HepG2 (cell line): ENCODE measurements at regions not wholly inside any gene's neighbourhood (a gene's known extent, or its start where the extent isn't known, plus 50 kb on each side); places are given as distances from the start of the nearest gene placed in this dataset.

Experiments used
- FOXA3 ChIP-seq: IDR thresholded peaks from 2 replicates; pipeline ENCODE4 v1.6.1; 2016; ENCODE audit warnings: missing genetic modification reagents, missing compliant biosample characterization
- GMEB1 ChIP-seq: sonication (generic); formaldehyde crosslinking; IDR thresholded peaks from 2 replicates; pipeline ENCODE4 v1.5.1; 2020; ENCODE audit warnings: missing genetic modification reagents, mild to moderate bottlenecking, borderline replicate concordance
- HIC2 ChIP-seq: sonication (generic); formaldehyde crosslinking; IDR thresholded peaks from 2 replicates; pipeline ENCODE4 v1.9.0; 2022; ENCODE audit warnings: low read depth, missing genetic modification reagents
- PLSCR1 ChIP-seq: sonication (generic); formaldehyde crosslinking; IDR thresholded peaks from 2 replicates; pipeline ENCODE4 v1.5.0; 2020; ENCODE audit warnings: missing genetic modification reagents, mild to moderate bottlenecking, borderline replicate concordance
- SIX1 ChIP-seq: sonication (generic); formaldehyde crosslinking; IDR thresholded peaks from 2 replicates; pipeline ENCODE4 v1.4.0; 2020; ENCODE audit warnings: missing genetic modification reagents, borderline replicate concordance
- SKI ChIP-seq: fragments of 450-650 bp; IDR thresholded peaks from one replicate; pipeline ENCODE4 v1.6.1; 2018; ENCODE audit warnings: mild to moderate bottlenecking; ENCODE audit not compliant: partially characterized antibody
- STAT5B ChIP-seq: sonication (generic); formaldehyde crosslinking; IDR thresholded peaks from 2 replicates; pipeline ENCODE4 v1.4.0; 2020; ENCODE audit warnings: missing genetic modification reagents
- TEAD3 ChIP-seq: optimal IDR thresholded peaks from 2 replicates; pipeline ENCODE3; 2016; ENCODE audit warnings: borderline replicate concordance
- ZBTB40 ChIP-seq, 2 experiments: fragments of 450-650 bp in 1 of 2; sonication (generic) in 1 of 2; formaldehyde crosslinking in 1 of 2; IDR thresholded peaks; 2 replicates each; pipeline versions ENCODE4 v1.6.1 to v1.8.0; 2016 to 2022; ENCODE audit warnings: antibody characterized with exemption in 1 of 2, mild to moderate bottlenecking in 1 of 2, missing genetic modification reagents in 1 of 2
- ZIK1 ChIP-seq: sonication (generic); formaldehyde crosslinking; IDR thresholded peaks from 2 replicates; pipeline ENCODE4 v1.5.0; 2020; ENCODE audit warnings: mild to moderate bottlenecking, low read depth, missing genetic modification reagents, borderline replicate concordance
- ZNF18 ChIP-seq: sonication (generic); formaldehyde crosslinking; IDR thresholded peaks from 2 replicates; pipeline ENCODE4 v1.8.0; 2022; ENCODE audit warnings: mild to moderate bottlenecking, missing genetic modification reagents; ENCODE audit not compliant: insufficient replicate concordance
- ZNF230 ChIP-seq: sonication (generic); formaldehyde crosslinking; IDR thresholded peaks from 2 replicates; pipeline ENCODE4 v1.4.0; 2020; ENCODE audit warnings: mild to moderate bottlenecking, missing genetic modification reagents
- ZNF577 ChIP-seq: sonication (generic); formaldehyde crosslinking; IDR thresholded peaks from 2 replicates; pipeline ENCODE4 v1.4.0; 2020; ENCODE audit warnings: mild to moderate bottlenecking, low read depth, missing genetic modification reagents, borderline replicate concordance

- TF ChIP-seq ZBTB40 (IDR thresholded peaks at IDR 0.05) (no peak), ZBTB40 (CRISPR knock-in tag; IDR thresholded peaks at IDR 0.05) (peak; percentile 80; the same call in 1 of the 2 replicates), FOXA3 (CRISPR knock-in tag) (peak; percentile 96), PLSCR1 (CRISPR knock-in tag) (no peak), SKI (peak; percentile 56), STAT5B (CRISPR knock-in tag) (no peak), SIX1 (peak; percentile 79), ZIK1 (0 out of 2 replicates have a peak, but pooled peaks have one; percentile 51), HIC2 (CRISPR knock-in tag) (peak; percentile 95), ZNF230 (CRISPR knock-in tag) (peak; percentile 90; the same call in 1 of the 2 replicates), ZNF577 (no peak), TEAD3 (CRISPR knock-in tag) (peak; percentile 77), ZNF18 (peak; percentile 69), GMEB1 (peak; percentile 53; the same call in 1 of the 2 replicates)
Observed at GRCh38 chr18:62452280-62452831, 70.5 kb upstream of the ZCCHC2 start (continued).
